H1 (cell line): ENCODE measurements at regions not wholly inside any gene's neighbourhood (a gene's known extent, or its start where the extent isn't known, plus 50 kb on each side); places are given as distances from the start of the nearest gene placed in this dataset.

Source experiments
- CTCF ChIA-PET: fragments of 300-600 bp; sonication (Branson Sonifier 250); formaldehyde crosslinking; loops from one replicate; lab custom pipeline; 2021; ENCODE audit not compliant: partially characterized antibody; lab: Charles Lee
- POLR2A ChIA-PET: fragments of 300-600 bp; sonication (Branson Sonifier 250); formaldehyde crosslinking; loops from one replicate; lab custom pipeline; 2021; ENCODE audit warnings: inconsistent platforms; ENCODE audit not compliant: partially characterized antibody; lab: Charles Lee
- DNase-seq, 2 experiments: peaks; one replicate each; pipeline versions ENCODE4 v3.0.0 to v3.0.0-alpha.2; 2010 to 2022; ENCODE audit warnings: low spot score in 2 of 2, low read depth in 1 of 2, mixed read lengths in 1 of 2
- FAIRE-seq: peaks from 2 replicates; lab custom pipeline; 2011; peaks lifted over from hg19 to GRCh38; lab: Jason Lieb, UNC
- H2AFZ ChIP-seq: 2 replicates; pipeline ENCODE4 v1.8.1; 2012; ENCODE audit warnings: low read length, inconsistent platforms
- H2AK5ac ChIP-seq: 2 replicates; pipeline ENCODE4 v1.6.1; 2013; ENCODE audit warnings: low read depth, low read length
- H2BK120ac ChIP-seq: replicated peaks from 2 replicates; pipeline ENCODE3; 2013; ENCODE audit warnings: low read depth, low read length, inconsistent platforms
- H2BK12ac ChIP-seq: 2 replicates; pipeline ENCODE4 v1.6.1; 2013; ENCODE audit warnings: low read depth, low read length
- H2BK15ac ChIP-seq: 2 replicates; pipeline ENCODE4 v1.6.1; 2013; ENCODE audit warnings: low read length
- H2BK20ac ChIP-seq: 2 replicates; pipeline ENCODE4 v1.6.1; 2013; ENCODE audit warnings: low read length
- H2BK5ac ChIP-seq: 2 replicates; pipeline ENCODE4 v1.6.1; 2013; ENCODE audit warnings: low read depth, low read length
- H3K14ac ChIP-seq: 2 replicates; pipeline ENCODE4 v1.6.1; 2013; ENCODE audit warnings: inconsistent platforms; ENCODE audit not compliant: insufficient read length
- H3K18ac ChIP-seq: 2 replicates; pipeline ENCODE4 v1.6.1; 2013; ENCODE audit warnings: low read length; ENCODE audit errors: extremely low read depth
- H3K23ac ChIP-seq: 2 replicates; pipeline ENCODE4 v1.6.1; 2013; ENCODE audit warnings: inconsistent platforms; ENCODE audit not compliant: insufficient read length
- H3K23me2 ChIP-seq: 2 replicates; pipeline ENCODE4 v1.6.1; 2013; ENCODE audit warnings: low read depth, low read length
- H3K27ac ChIP-seq: 2 replicates; pipeline ENCODE4 v1.6.1; 2011; ENCODE audit warnings: low read depth, low read length, inconsistent platforms
- H3K27me3 ChIP-seq, 4 experiments: replicated peaks in 1 of 4; 1 replicate in 1 of 4; 2 replicates in 3 of 4; pipeline versions ENCODE4 v1.6.1 to v1.8.1; 2011 to 2013; ENCODE audit warnings: low read length in 3 of 4, mild to moderate bottlenecking in 3 of 4, inconsistent platforms in 2 of 4, mixed read lengths in 2 of 4, moderate library complexity in 1 of 4; ENCODE audit not compliant: control insufficient read depth in 3 of 4, insufficient read depth in 3 of 4; ENCODE audit errors: extremely low read depth in 1 of 4
- H3K36me3 ChIP-seq, 4 experiments: 2 replicates each; pipeline versions ENCODE4 v1.6.1 to v1.8.1; 2011 to 2013; ENCODE audit warnings: mild to moderate bottlenecking in 4 of 4, low read length in 3 of 4, moderate library complexity in 2 of 4, control low read depth in 1 of 4, inconsistent platforms in 1 of 4; ENCODE audit not compliant: insufficient read depth in 4 of 4, control insufficient read depth in 2 of 4
- H3K4ac ChIP-seq: replicated peaks from 2 replicates; pipeline ENCODE3; 2013; ENCODE audit warnings: low read length, low read depth, mixed read lengths, inconsistent platforms; ENCODE audit not compliant: insufficient read length
- H3K4me1 ChIP-seq, 4 experiments: replicated peaks in 1 of 4; 1 replicate in 1 of 4; 2 replicates in 3 of 4; pipeline versions ENCODE4 v1.6.1 to v1.8.1; 2011 to 2013; ENCODE audit warnings: low read length in 3 of 4, inconsistent platforms in 2 of 4, mixed read lengths in 1 of 4; ENCODE audit not compliant: insufficient read depth in 4 of 4, control insufficient read depth in 3 of 4
- H3K4me2 ChIP-seq, 2 experiments: 2 replicates each; pipeline versions ENCODE4 v1.6.1 to v1.8.1; 2011 to 2013; ENCODE audit warnings: low read depth in 2 of 2, low read length in 2 of 2, control low read depth in 1 of 2, inconsistent platforms in 1 of 2, mild to moderate bottlenecking in 1 of 2; ENCODE audit not compliant: insufficient read depth in 1 of 2
- H3K4me3 ChIP-seq, 4 experiments: fragments of 200-600, 300-600 bp in 1 of 4; sonication (generic), shearing (Covaris generic), sonication (Bioruptor Twin) in 1 of 4; 2 replicates each; pipeline versions ENCODE4 v1.5.1 to v1.8.1; 2011 to 2016; ENCODE audit warnings: low read length in 4 of 4, low read depth in 3 of 4, control low read depth in 2 of 4, inconsistent platforms in 2 of 4, mild to moderate bottlenecking in 2 of 4, mixed read lengths in 1 of 4, moderate library complexity in 1 of 4; ENCODE audit not compliant: insufficient read depth in 2 of 4; ENCODE audit errors: extremely low read depth in 1 of 4
- H3K56ac ChIP-seq: replicated peaks from 2 replicates; pipeline ENCODE3; 2013; ENCODE audit warnings: low read depth, mild to moderate bottlenecking, mixed read lengths, low read length, inconsistent platforms; ENCODE audit not compliant: insufficient read length
- H3K79me1 ChIP-seq: 2 replicates; pipeline ENCODE4 v1.6.1; 2013; ENCODE audit warnings: low read depth, low read length, control low read depth
- H3K79me2 ChIP-seq, 2 experiments: 2 replicates each; pipeline versions ENCODE4 v1.6.1 to v1.8.1; 2012 to 2013; ENCODE audit warnings: low read length in 2 of 2, mild to moderate bottlenecking in 2 of 2, inconsistent platforms in 1 of 2; ENCODE audit not compliant: insufficient read depth in 2 of 2, control insufficient read depth in 1 of 2
- H3K9ac ChIP-seq, 4 experiments: replicated peaks in 1 of 4; 1 replicate in 1 of 4; 2 replicates in 3 of 4; pipeline versions ENCODE4 v1.6.1 to v1.8.1; 2011 to 2013; ENCODE audit warnings: low read depth in 3 of 4, low read length in 3 of 4, control low read depth in 2 of 4, mild to moderate bottlenecking in 2 of 4, moderate library complexity in 2 of 4, inconsistent platforms in 1 of 4; ENCODE audit errors: extremely low read depth in 1 of 4
- H3K9me3 ChIP-seq, 2 experiments: 2 replicates each; pipeline versions ENCODE4 v1.6.1 to v1.8.1; 2012 to 2013; ENCODE audit warnings: mild to moderate bottlenecking in 2 of 2, moderate library complexity in 2 of 2, control low read depth in 1 of 2, inconsistent platforms in 1 of 2, low read depth in 1 of 2, low read length in 1 of 2, mixed read lengths in 1 of 2; ENCODE audit not compliant: insufficient read depth in 2 of 2
- H4K20me1 ChIP-seq, 2 experiments: replicated peaks in 1 of 2; 2 replicates each; pipeline versions ENCODE3 to v1.8.1; 2011 to 2013; ENCODE audit warnings: inconsistent platforms in 2 of 2, low read length in 2 of 2, mild to moderate bottlenecking in 1 of 2; ENCODE audit not compliant: insufficient read depth in 2 of 2, control insufficient read depth in 1 of 2
- H4K5ac ChIP-seq: 2 replicates; pipeline ENCODE4 v1.6.1; 2013; ENCODE audit warnings: low read length, low read depth, mixed read lengths, inconsistent platforms; ENCODE audit not compliant: insufficient read length
- H4K8ac ChIP-seq: 2 replicates; pipeline ENCODE4 v1.8.0; 2013; ENCODE audit warnings: mild to moderate bottlenecking, moderate library complexity, low read length, inconsistent platforms; ENCODE audit not compliant: insufficient read depth; ENCODE audit errors: extremely low read depth
- H4K91ac ChIP-seq: replicated peaks from 2 replicates; pipeline ENCODE3; 2013; ENCODE audit warnings: low read length, mixed read lengths, inconsistent platforms; ENCODE audit not compliant: insufficient read length
- CEBPB ChIP-seq: IDR thresholded peaks from 2 replicates; pipeline ENCODE4 v1.6.1; 2012; ENCODE audit warnings: low read depth, low read length
- WGBS, 2 experiments: shearing (Covaris generic) in 1 of 2; methylation state at CpG; one replicate each; pipeline versions ENCODE4 v1.1.6 to v1.1.7; 2013 to 2015; ENCODE audit warnings: low lambda C conversion rate in 2 of 2, mixed read lengths in 2 of 2, inconsistent platforms in 1 of 2, low coverage in 1 of 2, missing lambda C conversion rate in 1 of 2; ENCODE audit not compliant: insufficient replicate concordance in 2 of 2, insufficient coverage in 1 of 2, insufficient read length in 1 of 2; ENCODE audit errors: extremely low coverage in 1 of 2, missing lambda C conversion rate in 1 of 2; 5-methylcytosine and 5-hydroxymethylcytosine counted together

DNA sequence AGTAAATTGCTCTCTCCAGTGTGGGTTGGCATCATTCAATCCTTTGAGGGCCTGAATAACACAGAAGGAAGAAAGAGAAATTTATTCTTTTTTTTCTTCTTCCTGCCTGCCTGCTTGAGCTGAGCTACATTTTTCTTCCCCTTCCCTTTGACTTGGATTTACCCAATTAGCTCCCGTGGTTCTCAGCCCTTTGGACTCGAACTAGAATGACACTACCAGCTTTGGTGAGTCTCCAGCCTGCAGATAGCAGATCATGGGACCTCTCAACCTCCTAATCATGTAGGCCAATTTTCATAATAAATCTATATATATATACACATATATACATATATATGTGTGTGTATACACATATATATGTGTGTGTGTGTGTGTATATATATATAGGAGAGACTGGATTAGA, 128.6 kb downstream of the ISOC1 start:
- FAIRE-seq (no peak), DNase-seq (no peak)
- Histone ChIP-seq H3K14ac (no peak overlapping the region), H3K79me2 (no peaks in the 10 kb centered on the region), H2BK12ac (no peak overlapping the region), H3K4me3 (no peak overlapping the region), H3K56ac (no peak overlapping the region), H3K23me2 (no peaks in the 10 kb centered on the region), H4K20me1 (no peaks in the 10 kb centered on the region), H3K18ac (no peak overlapping the region), H4K8ac (no peak overlapping the region), H3K79me1 (no peaks in the 10 kb centered on the region), H3K23ac (no peak overlapping the region), H2BK5ac (no peak overlapping the region), H2AK5ac (no peak overlapping the region), H3K27ac (no peak overlapping the region), H3K4me2 (no peak overlapping the region), H2BK15ac (no peak overlapping the region), H4K91ac (no peak overlapping the region), H2BK20ac (no peak overlapping the region), H3K36me3 (no peaks in the 10 kb centered on the region), H2AFZ (no peak overlapping the region), H2BK120ac (no peak overlapping the region), H3K4me1 (no peaks in the 10 kb centered on the region), H3K9ac (no peak overlapping the region), H3K4ac (no peak overlapping the region), H4K5ac (no peak overlapping the region), H3K27me3 (no peaks in the 10 kb centered on the region), H3K9me3 (no peaks in the 10 kb centered on the region)
- ChIA-PET POLR2A (no interaction called here), CTCF (interaction anchor here (1.0 kb wide), 1 partner anchor 11 kb away, joined by 3 read pairs; no protein-coding TSS in a partner anchor)
- WGBS, 2 experiments: 91% methylated on average over 2 of the region's 2 CpGs; no CpG with 5 or more reads in 1 of the 2 experiments
- no peak for TF ChIP-seq CEBPB
